Prostate gland (tissue), 2 donors: ENCODE measurements at regions not wholly inside any gene's neighbourhood (a gene's known extent, or its start where the extent isn't known, plus 50 kb on each side); places are given as distances from the start of the nearest gene placed in this dataset.

Source experiments
- POLR2A ChIP-seq: fragments of 450-650 bp; IDR thresholded peaks from one replicate; pipeline ENCODE4 v1.6.1; 2016; ENCODE audit warnings: antibody characterized with exemption, mild to moderate bottlenecking
- TF ChIP-seq, protein P1 (sequence below), 4 experiments: fragments of 200-600 bp in 2 of 4; fragments of 450-650 bp in 2 of 4; sonication (generic) in 2 of 4; IDR thresholded peaks; 1 replicate in 3 of 4; 2 replicates in 1 of 4; pipeline ENCODE4 v1.5.1; 2016 to 2019; ENCODE audit warnings: antibody characterized with exemption in 4 of 4, mild to moderate bottlenecking in 2 of 4, moderate library complexity in 2 of 4

GRCh38 chr13:104436555-104436954 lies 1370.3 kb upstream of the SLC10A2 start:
- TF ChIP-seq POLR2A: no peak
- TF ChIP-seq, protein P1, sequence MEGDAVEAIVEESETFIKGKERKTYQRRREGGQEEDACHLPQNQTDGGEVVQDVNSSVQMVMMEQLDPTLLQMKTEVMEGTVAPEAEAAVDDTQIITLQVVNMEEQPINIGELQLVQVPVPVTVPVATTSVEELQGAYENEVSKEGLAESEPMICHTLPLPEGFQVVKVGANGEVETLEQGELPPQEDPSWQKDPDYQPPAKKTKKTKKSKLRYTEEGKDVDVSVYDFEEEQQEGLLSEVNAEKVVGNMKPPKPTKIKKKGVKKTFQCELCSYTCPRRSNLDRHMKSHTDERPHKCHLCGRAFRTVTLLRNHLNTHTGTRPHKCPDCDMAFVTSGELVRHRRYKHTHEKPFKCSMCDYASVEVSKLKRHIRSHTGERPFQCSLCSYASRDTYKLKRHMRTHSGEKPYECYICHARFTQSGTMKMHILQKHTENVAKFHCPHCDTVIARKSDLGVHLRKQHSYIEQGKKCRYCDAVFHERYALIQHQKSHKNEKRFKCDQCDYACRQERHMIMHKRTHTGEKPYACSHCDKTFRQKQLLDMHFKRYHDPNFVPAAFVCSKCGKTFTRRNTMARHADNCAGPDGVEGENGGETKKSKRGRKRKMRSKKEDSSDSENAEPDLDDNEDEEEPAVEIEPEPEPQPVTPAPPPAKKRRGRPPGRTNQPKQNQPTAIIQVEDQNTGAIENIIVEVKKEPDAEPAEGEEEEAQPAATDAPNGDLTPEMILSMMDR (IDR thresholded peaks at IDR 0.05): no peak
